Endothelial cell of umbilical vein (primary cell): ENCODE measurements at regions not wholly inside any gene's neighbourhood (a gene's known extent, or its start where the extent isn't known, plus 50 kb on each side); places are given as distances from the start of the nearest gene placed in this dataset.

Source experiments
- CTCF ChIP-seq, 2 donors: IDR thresholded peaks; 1 replicate in 1 of 2; 2 replicates in 1 of 2; pipeline ENCODE4 v1.5.1; 2011; ENCODE audit warnings: low read length in 2 of 2, mild to moderate bottlenecking in 2 of 2, moderate library complexity in 2 of 2, control low read depth in 1 of 2, inconsistent platforms in 1 of 2, low read depth in 1 of 2; ENCODE audit not compliant: insufficient read depth in 1 of 2; ENCODE audit errors: extremely low read depth in 1 of 2
- EZH2 ChIP-seq: IDR thresholded peaks from 2 replicates; pipeline ENCODE4 v1.6.1; 2012; ENCODE audit warnings: borderline replicate concordance, low read depth, mild to moderate bottlenecking, moderate library complexity, low read length, inconsistent platforms; ENCODE audit not compliant: severe bottlenecking
- GATA2 ChIP-seq: IDR thresholded peaks from 2 replicates; pipeline ENCODE4 v1.7.0; 2011; ENCODE audit warnings: low read depth, mild to moderate bottlenecking, moderate library complexity, mixed read lengths, low read length; ENCODE audit not compliant: insufficient read length, insufficient read depth
- JUN ChIP-seq: IDR thresholded peaks from 2 replicates; pipeline ENCODE4 v1.6.1; 2011; ENCODE audit warnings: borderline replicate concordance, low read depth; ENCODE audit not compliant: insufficient read length, insufficient read depth
- MAX ChIP-seq: IDR thresholded peaks from 2 replicates; pipeline ENCODE4 v1.6.1; 2011; ENCODE audit not compliant: insufficient read depth, insufficient read length
- MYC ChIP-seq: IDR thresholded peaks from one replicate; pipeline ENCODE4 v1.6.1; 2011; ENCODE audit warnings: mild to moderate bottlenecking, low read depth, low read length
- POLR2A ChIP-seq: IDR thresholded peaks from 2 replicates; pipeline ENCODE4 v1.6.1; 2012; ENCODE audit warnings: low read depth, mild to moderate bottlenecking, control low read depth, low read length
- POLR2AphosphoS5 ChIP-seq: IDR thresholded peaks from 2 replicates; pipeline ENCODE4 v1.6.1; 2012; ENCODE audit warnings: low read depth, mild to moderate bottlenecking, control low read depth, low read length, moderate library complexity; ENCODE audit not compliant: insufficient read depth

GRCh38 chr15:23857028-23857641 lies 170.0 kb upstream of the NDN start:
- no peak for TF ChIP-seq EZH2
- TF ChIP-seq CTCF (IDR thresholded peaks at IDR 0.05; ENCODE audit: extremely low read depth in 1 of 2, insufficient read depth in 1 of 2, low read depth in 1 of 2, low read length in 2 of 2) = no peak
- TF ChIP-seq GATA2 = no peak
- TF ChIP-seq POLR2A = no peak
- no peak for TF ChIP-seq POLR2AphosphoS5
- no peak for TF ChIP-seq JUN
- no peak for TF ChIP-seq MYC
- TF ChIP-seq MAX = no peak
